Umbilical cord (tissue), 1 donor: ENCODE measurements at regions not wholly inside any gene's neighbourhood (a gene's known extent, or its start where the extent isn't known, plus 50 kb on each side); places are given as distances from the start of the nearest gene placed in this dataset.

Source experiments
- DNase-seq: peaks from one replicate; pipeline ENCODE4 v3.0.0-alpha.2; 2015; ENCODE audit warnings: low spot score

DNA sequence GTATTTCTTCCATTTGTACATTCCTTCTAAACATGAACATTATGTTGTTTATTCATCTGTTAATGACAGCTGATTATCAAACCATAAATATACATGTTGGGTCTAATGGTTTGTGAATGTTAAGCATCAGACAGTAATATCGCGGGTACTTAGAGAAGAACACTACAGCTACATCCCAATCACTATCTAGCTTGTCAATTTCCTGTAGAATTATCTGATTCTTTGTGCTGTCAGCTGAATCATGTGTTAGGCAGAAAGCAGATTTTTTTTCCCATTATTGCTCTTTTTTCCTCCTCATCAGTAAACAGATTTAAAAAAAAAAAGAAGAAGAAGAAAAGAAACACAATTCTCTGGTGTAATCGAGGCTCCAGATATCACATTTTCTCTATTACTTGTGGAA, 183.6 kb upstream of the CTBP2 start:
- no peak for DNase-seq

DNA sequence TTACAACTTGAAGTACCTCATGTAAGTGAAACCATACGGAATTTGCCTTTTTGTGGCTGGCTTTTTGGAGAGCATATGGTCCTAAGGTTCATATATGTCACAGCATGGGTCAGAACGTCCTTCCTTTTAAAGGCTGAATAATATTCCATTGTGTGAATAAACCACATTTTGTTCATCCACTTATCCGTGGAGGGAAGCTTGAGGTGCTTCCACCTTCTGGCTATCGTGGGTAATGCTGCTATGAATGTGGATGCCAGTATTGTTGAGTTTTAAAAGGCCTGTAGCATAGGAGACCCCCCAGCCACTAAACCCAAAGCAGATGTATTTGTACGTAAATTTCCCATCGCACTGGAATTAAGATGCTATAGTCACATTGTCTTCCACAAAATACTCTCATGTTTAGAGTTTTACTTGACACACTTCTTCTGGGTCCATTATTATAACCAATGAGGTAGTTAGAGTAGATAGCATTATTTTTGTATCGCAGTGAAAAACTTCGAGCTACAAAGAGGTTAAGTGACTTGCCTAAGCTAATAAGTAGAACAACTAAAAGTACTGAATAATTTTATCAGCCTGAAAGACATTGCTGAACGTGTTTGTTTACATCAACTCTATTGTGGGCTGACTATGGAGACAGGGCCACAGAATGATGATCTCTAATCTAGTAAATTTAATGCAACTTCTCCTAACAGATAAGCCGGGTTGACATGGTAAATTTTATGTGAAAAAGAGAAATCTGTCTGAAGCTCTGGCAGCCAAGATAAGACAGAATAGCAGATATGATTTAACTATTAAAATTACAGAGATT, 183.0 kb upstream of the CTBP2 start:
- DNase-seq, result peak; percentile 10

DNA sequence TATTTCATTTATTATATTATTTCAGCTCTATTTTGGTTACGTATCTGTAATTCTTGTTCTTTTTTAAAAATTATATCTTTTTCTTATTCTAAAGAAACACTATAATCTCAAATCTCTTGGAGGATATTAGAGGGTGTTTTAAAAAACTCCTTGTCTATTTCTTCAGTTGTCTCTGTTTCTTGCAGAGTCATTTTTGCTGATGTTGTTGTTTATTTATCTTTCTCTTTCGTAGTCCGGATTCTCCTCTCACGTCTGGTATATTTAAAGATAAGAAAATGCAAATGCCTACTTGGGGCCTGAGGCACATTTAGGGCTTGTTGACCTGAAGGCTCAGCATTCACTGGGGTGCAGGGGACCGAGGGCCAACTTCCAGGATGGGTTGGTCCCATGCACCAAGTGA, 181.2 kb upstream of the CTBP2 start:
- DNase-seq, result peak; percentile 23

DNA sequence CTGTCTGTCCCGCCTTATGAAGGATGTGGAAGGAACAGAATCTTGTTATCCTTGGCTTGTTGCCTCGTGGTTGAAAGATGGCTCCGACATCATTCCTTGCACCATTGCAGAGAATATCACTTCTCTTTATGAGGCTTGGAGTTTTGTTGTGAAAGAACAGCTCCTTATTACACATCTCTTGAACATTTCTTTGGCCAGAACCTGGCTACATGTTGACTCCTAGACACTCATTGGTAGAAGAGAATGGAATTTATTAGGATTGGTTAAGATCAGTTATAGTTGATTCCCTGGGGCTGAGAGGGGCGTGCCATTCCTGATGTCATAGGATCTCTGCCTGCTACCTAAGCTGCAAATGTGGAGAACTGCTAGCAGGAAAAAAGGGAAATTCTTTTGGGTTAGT, 180.5 kb upstream of the CTBP2 start:
- no peak for DNase-seq

DNA sequence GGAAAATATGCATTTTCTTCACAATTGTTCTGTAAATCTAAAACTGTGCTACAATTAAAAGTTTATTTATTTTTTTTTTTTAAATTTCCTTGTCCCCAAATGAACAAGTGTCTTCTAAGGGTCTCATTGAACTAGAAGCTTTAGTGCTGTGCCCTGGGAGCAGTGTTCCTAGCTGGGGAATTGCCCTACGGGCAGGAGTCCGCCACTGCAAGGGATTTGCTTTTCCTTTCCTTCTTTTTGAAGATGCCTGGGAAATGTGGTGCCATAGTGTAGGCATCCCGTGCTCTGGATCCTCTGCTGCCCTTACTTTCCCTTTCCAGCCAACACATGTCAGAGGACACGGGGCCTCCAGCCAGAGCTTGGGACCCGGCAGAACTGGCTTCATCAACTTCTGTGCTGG, 177.1 kb upstream of the CTBP2 start:
- DNase-seq, result no peak

DNA sequence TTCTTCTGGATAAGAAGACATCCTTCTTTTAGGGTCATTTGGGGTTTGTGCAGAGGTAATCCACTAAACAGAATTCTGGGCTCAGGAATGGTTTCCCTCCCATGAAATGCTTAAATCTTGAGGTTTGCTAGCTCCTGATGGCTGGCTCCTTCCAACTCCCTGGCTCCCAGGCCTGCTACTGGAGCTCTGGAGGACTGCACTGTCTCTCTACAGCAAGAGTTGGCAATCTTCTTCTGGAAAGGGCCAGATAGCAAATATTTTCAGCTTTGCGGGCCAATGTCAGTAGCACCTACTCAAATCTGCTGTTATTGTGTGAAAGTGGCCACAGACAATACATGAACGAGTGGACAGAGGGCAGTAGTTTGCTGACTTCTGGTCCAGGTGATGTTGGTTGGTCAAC, 174.2 kb upstream of the CTBP2 start:
- no peak for DNase-seq

DNA sequence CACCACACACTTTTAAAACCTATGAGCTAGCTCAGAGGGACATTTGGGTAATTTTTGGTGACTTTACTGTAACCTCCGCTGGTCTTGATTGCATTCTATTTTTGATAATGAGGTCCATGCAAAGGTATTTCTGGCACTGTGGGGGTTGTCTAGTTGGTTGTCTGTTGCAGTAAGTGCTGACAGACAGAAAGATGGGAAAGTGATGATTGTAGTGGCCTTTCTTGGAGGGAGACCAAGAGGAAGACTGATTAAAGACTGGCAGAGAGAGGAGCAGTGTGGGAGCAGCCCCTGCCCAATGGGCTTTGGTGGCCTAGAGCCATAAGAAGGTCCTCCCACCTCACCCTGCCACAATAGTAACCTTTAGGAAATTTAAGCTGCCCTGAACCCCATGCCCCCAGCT, 173.4 kb upstream of the CTBP2 start:
- DNase-seq, result no peak

DNA sequence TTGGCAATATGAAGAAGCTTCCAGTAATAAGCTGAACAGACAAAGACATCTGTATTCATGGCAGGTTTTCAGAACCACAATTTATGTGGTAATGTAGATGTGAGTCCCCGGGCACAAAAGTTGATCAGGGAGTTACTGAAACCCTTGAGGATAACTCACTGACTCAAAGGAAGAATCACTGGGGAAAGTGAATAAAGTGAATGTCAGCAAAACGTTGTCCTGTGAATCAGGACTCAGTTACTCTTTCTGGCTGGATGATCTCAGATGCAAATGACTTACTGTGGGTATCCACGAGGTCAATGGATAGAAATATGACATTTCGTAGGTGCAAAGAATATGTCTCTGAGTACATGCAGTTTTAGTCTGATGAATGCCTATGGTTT, 172.8 kb upstream of the CTBP2 start:
- DNase-seq, result no peak

DNA sequence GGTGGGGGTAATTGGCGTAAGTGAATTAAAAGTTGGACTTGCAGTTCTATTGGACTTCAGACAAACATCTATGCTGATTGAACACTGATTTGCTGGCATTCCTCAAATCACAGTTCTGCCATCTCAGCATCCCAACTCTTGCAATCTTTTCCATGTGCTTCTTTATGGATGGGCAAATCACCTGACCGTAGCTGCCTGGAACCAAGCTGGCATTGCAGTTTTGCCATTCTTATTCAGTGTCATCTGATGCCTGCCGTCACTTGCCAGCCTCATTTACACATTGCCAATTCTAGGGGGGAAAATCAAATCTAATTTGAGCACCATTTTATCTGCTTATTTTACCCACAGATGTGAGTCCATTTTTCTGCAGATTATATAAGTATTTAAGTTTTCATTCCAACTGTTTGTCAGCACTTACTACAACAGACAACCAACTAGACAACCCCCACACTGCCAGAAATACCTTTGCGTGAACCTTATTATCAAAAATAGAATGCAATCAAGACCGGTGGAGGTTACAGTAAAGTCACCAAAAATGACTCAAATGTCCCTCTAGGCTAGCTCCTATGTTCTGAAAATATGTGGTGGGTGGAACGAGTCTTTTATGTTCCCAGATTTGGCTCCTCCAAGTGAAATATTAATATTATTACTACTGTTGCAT, 172.3 kb upstream of the CTBP2 start:
- no peak for DNase-seq

DNA sequence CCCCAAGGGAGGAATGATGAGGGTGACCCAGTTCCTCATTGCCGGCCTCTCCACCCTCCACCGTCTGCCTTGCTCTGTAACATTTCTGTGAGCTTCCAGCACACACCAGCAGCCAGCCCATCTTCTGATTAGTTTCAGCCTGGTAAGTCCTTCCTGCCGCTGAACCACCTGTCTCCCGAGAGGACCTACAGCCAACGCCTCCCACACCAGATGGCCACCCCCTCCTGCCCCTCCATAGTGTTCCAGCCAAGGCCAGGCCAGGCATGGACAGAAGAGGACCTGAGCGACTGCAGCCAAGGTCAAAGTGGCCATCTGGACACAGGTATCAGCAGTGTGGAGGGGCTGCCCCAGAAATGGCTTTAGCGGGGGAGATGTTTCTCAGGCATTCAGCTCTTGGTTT, 170.7 kb upstream of the CTBP2 start:
- no peak for DNase-seq

DNA sequence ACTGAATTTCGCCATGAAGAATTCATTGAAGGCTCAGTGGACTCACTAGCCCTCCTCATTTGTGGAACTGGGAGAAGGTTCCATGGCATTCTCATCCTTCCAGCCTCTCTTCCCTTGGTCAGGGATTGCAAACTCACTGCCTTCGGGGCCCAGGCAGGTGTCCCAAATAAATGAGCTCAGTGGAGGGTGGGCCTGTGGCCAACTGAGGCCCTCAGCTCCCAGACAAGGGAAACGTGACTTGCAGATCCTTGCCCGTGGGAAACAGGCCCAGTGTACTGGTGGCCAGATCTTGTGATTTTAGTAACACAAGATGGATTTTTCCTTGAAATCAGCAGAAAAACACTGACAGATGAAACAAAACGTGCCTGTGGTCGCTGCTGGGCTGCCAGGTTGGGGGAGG, 168.7 kb upstream of the CTBP2 start:
- no peak for DNase-seq

DNA sequence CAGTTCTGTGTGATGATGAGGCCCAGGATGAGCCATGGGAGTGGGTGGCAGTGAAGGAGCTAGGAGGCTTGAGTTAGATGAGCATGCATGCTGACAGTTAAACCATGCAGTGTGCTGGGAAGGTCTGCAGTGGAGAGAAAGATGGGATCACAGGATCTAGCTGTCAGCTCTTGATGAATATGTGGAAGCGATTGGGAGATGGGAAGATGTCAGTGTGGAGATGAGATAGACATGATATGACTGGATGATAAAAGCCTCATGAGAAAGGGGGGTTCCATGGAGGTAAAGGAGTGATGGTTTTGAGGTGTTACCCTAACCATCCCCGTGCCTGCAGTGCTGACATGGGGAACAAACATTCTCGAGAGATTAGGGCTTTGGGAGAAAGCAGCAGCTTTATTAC, 165.0 kb upstream of the CTBP2 start:
- no peak for DNase-seq

DNA sequence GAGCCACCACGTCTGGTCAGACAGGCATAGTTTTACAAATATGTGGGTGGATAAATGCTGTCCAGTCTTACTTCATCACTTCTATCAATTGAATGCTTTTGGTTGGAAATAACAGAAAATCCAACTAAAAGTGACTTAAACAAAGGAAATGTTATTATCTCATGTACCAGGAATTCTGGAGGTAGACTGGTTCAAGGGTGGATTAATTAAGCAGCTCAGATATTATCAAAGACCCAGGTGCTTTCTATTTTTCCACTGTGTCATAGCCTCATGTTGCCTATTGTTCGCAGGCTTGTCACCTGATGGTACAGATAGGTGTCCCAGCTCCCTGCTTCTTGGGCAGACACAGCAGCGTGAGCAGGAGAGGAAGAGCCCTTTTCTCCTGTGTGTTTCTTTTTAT, 156.1 kb upstream of the CTBP2 start:
- no peak for DNase-seq

DNA sequence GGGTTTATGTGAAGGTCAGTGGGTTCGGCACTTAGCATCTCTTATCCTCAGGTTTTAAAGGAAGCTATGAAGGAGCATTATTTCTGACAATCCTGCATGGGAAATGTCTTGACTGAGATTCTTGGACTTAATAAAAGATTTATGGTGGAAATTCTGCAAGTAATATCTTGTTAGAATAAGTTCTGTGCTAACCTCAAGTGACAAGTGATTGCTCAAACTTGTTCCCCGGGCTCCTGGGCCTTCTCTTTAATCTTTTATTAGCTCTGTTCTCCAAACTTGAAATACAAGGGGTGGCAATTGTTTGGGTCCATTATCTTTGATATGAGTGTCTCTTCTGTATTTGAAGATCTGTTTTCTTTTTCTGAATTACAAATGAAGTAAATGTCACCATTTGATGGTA, 140.6 kb upstream of the CTBP2 start:
- DNase-seq, result peak; percentile 54

DNA sequence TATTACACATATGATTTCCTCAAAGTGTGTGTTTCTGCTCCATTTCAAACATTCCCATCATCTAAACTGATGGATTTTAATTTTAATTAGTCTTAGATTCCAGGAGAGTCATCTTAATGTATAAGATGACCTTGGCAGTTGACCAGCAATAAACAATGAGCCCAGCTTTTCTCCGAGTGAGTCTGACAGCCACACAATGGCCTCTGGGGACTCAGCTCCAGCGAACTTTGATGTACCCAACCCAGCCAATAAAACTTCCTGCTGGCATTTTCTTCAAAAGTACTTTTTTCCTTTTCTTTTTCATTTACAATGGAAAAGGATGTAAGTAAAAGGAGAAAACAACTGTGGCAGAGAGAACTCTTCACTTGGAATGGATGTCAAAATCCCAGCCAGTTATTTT, 139.1 kb upstream of the CTBP2 start:
- DNase-seq, result no peak

DNA sequence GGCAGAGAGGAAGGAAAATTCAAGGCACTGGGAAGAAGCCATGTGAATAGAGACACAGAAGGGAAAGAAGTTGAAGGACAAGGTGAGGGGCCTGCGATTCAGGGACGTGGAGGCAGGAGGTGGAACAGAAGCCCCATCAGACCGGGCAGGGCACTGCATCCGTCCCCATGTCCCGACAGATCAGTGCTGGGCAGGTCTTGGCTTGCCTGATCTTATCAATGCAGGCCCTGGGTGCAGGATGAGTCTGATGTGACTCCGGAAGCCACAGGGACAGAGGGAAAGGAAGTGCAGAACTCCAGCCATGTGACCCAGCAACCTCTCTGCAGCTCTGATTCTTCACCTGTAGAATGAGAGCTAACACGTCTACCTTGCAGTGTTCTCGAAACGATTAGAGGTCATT, 136.2 kb upstream of the CTBP2 start:
- no peak for DNase-seq

DNA sequence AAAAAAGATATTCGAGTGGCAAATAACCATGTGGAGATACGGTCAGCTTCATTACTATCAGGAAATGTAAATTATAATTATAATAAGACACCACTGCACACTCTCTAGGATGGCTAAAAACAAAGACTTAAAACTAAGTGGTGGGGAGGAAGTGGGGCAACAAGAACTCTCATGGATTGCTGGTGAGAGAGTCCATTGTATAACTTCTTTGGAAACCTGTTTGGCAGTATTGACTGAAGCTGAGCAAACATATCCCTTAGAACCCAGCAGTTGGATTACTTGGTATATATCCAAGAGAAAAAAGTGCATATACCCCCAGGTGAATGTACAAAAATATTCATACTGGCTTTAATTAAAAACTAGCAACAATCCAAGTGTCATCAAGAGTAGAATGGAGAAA, 133.7 kb upstream of the CTBP2 start:
- no peak for DNase-seq

DNA sequence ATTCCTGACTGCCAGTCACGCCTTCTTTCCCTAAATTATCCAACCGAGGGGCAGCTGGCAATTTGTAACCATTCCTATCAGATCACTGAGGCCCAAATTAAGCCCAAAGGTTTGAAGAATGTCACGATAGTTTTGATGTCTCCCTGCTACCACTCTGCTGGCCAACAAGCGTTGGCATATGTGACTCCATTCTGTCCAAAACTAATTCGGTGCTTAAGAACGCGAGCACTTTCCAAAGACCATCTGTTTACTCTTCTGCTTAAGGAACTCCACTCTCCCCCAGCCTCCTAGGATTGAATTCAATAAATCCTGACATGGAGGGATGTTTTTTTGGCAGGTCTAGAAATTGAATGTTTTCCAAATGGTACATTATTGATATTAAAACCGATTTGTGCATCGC, 131.5 kb upstream of the CTBP2 start:
- no peak for DNase-seq

DNA sequence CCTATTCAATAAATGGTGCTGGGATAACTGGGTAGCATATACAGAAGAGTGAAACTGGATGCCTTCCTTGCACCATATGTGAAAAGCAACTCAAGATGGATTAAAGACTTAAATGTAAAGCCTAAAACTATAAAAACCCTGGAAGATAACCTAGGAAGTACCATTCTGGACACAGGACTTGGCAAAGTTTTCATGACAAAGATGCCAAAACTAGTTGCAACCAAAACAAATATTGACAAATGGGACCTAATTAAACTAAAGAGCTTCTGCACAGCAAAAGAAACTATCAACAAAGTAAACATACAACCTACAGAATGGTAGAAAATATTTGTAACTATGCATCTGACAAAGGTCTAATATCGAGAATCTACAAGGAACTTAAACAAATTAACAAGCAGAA, 129.1 kb upstream of the CTBP2 start:
- DNase-seq, result no peak

DNA sequence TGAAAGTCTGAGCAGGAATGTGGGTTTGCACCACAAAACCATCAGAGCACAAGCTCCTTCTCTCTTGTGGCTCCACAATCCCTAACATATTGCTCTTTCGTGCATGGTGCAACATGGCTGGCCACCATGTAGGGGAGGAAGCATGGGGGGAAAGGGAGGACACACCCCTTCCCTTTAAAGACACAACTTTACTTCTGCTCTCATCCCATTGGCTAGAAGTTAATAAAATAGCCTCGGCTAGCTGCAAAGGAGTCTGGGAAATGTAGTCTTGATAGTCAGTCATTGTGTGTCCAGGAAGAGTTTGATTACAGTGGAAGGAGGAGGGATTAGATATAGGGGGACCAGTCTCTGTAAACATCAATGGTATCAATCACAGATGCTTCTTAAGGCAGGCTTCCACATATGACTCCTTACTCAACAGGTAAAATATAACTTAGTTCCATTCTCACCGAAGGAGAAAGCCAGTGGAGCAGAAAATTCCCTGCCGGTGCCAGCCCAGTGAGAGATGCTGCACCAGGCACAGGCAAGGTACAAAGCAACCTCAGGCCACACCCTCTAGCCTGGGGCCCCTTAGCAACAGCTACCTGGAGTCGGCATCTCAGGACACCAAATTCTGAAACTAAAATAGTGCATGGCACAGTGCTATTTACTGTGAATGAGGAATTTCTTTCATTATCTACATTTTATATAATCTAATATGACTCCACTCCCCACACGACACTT, 124.7 kb upstream of the CTBP2 start:
- no peak for DNase-seq

DNA sequence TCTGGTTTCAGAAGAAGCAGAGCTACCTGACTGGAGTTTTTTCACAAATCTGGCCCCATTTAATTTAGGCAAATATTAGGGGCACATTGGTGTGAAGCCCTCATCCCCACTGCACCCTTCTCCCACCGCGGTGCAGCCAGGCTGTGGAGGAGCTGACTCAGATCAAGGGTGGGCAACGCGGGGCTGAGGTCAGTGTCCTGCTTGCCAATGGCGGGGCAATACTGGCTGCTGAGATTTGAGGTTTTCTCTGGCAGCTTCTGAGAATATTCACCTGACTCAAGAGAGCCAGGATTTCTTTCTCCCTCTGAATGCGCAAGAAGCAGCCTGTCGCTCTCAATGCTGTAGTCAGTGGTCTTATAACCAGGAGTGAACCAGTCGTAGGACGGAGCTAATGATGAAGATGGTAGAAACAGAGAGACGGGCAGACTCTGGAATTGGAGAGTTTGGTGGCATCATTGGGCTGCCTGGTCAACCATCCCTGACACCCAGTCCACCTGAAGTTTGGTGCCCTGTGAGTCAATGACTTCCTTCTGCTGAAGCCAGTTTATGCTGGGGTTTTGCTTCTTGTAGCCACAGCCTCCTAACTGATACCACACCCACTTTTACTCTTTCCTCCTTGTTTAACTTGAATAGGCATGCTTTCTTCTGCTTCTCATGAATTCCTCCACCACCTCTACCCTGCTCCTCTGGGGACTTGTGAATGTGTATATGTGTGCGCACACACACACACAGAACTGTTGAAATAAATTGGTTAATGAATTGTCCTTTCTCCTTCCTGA, 123.7 kb upstream of the CTBP2 start:
- no peak for DNase-seq

DNA sequence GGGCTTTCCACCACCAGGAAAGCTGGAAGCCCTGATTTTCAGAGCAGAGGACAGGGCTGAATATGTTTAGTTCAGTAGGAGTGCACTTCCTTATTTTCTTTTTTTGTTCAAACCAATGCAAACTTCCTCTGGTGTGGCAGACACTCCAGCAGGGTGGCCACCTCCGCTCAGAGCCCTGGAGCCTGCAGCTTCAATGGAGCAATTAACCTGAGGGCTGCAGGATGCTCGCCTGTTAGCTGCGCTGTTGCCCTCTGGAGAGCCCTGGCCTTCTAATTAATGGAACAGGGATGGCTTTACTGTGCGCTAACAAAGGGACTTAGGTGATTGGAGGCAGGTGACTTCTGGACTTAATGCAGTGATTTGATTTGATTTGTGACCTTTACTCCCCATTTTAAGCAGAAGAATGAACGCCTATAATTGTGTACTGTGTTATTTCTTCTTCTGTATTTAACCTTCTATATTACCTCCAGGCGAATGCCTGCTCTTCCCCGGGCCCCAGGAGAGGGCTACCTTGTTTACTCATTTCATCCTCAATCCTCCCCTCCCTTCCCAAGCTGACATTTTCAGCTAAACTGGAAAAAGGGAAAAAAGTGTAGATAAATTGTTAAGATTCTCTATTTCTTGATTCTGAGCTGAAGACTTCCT, 123.0 kb upstream of the CTBP2 start:
- no peak for DNase-seq
